Kidney epithelial cell (primary cell): ENCODE measurements at regions not wholly inside any gene's neighbourhood (a gene's known extent, or its start where the extent isn't known, plus 50 kb on each side); places are given as distances from the start of the nearest gene placed in this dataset.

Experiments
- DNase-seq: peaks from one replicate; pipeline ENCODE4 v3.0.0-alpha.2; 2010; ENCODE audit warnings: low read depth
- H3K27me3 ChIP-seq: 2 replicates; pipeline ENCODE4 v1.6.0; 2011; ENCODE audit warnings: low read length; ENCODE audit not compliant: control insufficient read depth, insufficient read depth
- H3K36me3 ChIP-seq: 2 replicates; pipeline ENCODE4 v1.5.1; 2011; ENCODE audit warnings: low read length; ENCODE audit not compliant: control insufficient read depth, insufficient read depth
- H3K4me3 ChIP-seq: 2 replicates; pipeline ENCODE4 v1.5.1; 2011; ENCODE audit warnings: low read depth, mild to moderate bottlenecking, control low read depth, low read length
- CTCF ChIP-seq: IDR thresholded peaks from 2 replicates; pipeline ENCODE4 v1.5.1; 2011; ENCODE audit warnings: mild to moderate bottlenecking, moderate library complexity, low read length, control low read depth, inconsistent platforms; ENCODE audit not compliant: insufficient read depth, poor library complexity, severe bottlenecking

- no peaks in the 10 kb centered on the region for H3K27me3 ChIP-seq
- no peaks in the 10 kb centered on the region for H3K36me3 ChIP-seq
- TF ChIP-seq CTCF: no peak
- no peak for DNase-seq
- H3K4me3 ChIP-seq: no peak overlapping the region
Observed at GRCh38 chr6:49370518-49370917, 92.5 kb downstream of the MMUT start.

- Histone ChIP-seq H3K4me3 (no peak overlapping the region), H3K36me3 (no peaks in the 10 kb centered on the region), H3K27me3 (no peaks in the 10 kb centered on the region)
- no peak for DNase-seq
- TF ChIP-seq CTCF: no peak
Observed at GRCh38 chr6:49366539-49366938, 96.5 kb downstream of the MMUT start.

- TF ChIP-seq CTCF: no peak
- H3K4me3 ChIP-seq: no peak overlapping the region
- H3K36me3 ChIP-seq: no peaks in the 10 kb centered on the region
- DNase-seq: no peak
- no peaks in the 10 kb centered on the region for H3K27me3 ChIP-seq
Observed at GRCh38 chr6:49348561-49348960, 114.5 kb downstream of the MMUT start.

- no peak for DNase-seq
- no peak for TF ChIP-seq CTCF
- H3K27me3 ChIP-seq: no peaks in the 10 kb centered on the region
- H3K4me3 ChIP-seq: no peak overlapping the region
- no peaks in the 10 kb centered on the region for H3K36me3 ChIP-seq
Observed at GRCh38 chr6:49342410-49342809, 120.6 kb downstream of the MMUT start.

GRCh38 chr6:49341869-49342268, 121.2 kb downstream of the MMUT start:
- H3K27me3 ChIP-seq: no peaks in the 10 kb centered on the region
- no peak for TF ChIP-seq CTCF
- H3K36me3 ChIP-seq: no peaks in the 10 kb centered on the region
- no peak overlapping the region for H3K4me3 ChIP-seq
- no peak for DNase-seq

GRCh38 chr6:49339096-49339495, 124.0 kb downstream of the MMUT start:
- TF ChIP-seq CTCF: no peak
- Histone ChIP-seq H3K36me3 (no peaks in the 10 kb centered on the region), H3K4me3 (no peak overlapping the region), H3K27me3 (no peaks in the 10 kb centered on the region)
- no peak for DNase-seq
